Activated CD4-positive, alpha-beta T cell treated with anti-CD3 and anti-CD28 coated beads for 4 hours (primary cell): ENCODE measurements at regions not wholly inside any gene's neighbourhood (a gene's known extent, or its start where the extent isn't known, plus 50 kb on each side); places are given as distances from the start of the nearest gene placed in this dataset.
"Not testable (repeated sequence)": the region's sequence is repeated elsewhere in the genome, so short reads cannot be mapped to it uniquely, and the experiment has no call there.

Experiments used
- DNase-seq, 2 donors: peaks; one replicate each; pipeline ENCODE4 v3.0.0-alpha.2; 2020

- DNase-seq: no peak
Measured at GRCh38 chr7:68038621-68039314, 1042.1 kb downstream of the TYW1 start.

GRCh38 chr7:68041554-68041953 is 1044.9 kb downstream of the TYW1 start:
- no peak for DNase-seq

- no peak for DNase-seq
Measured at GRCh38 chr7:68043546-68043945, 1046.9 kb downstream of the TYW1 start.

GRCh38 chr7:68050627-68051026 is 1054.0 kb downstream of the TYW1 start:
- no peak for DNase-seq

- DNase-seq: no peak
Measured at GRCh38 chr7:68058014-68058413, 1061.4 kb downstream of the TYW1 start.

GRCh38 chr7:68063171-68063570 is 1066.5 kb downstream of the TYW1 start:
- no peak for DNase-seq

GRCh38 chr7:68065581-68065980 is 1068.9 kb downstream of the TYW1 start:
- DNase-seq: no peak

GRCh38 chr7:68067845-68068244 is 1071.2 kb downstream of the TYW1 start:
- DNase-seq: no peak

GRCh38 chr7:68070992-68071391 is 1074.4 kb downstream of the TYW1 start:
- DNase-seq: no peak

GRCh38 chr7:68073701-68074100 is 1077.1 kb downstream of the TYW1 start:
- DNase-seq: no peak

GRCh38 chr7:68074242-68074641 is 1077.6 kb downstream of the TYW1 start:
- no peak for DNase-seq

- DNase-seq: no peak
Measured at GRCh38 chr7:68078157-68078710, 1081.6 kb downstream of the TYW1 start.

GRCh38 chr7:68082066-68082960 is 1085.7 kb downstream of the TYW1 start:
- DNase-seq: not testable (repeated sequence)

GRCh38 chr7:68082961-68083657 is 1086.5 kb downstream of the TYW1 start:
- not testable (repeated sequence) for DNase-seq

- DNase-seq: no peak
Measured at GRCh38 chr7:68087401-68087800, 1090.8 kb downstream of the TYW1 start.

- no peak for DNase-seq
Measured at GRCh38 chr7:68088879-68089278, 1092.2 kb downstream of the TYW1 start.

- not testable (repeated sequence) for DNase-seq
Measured at GRCh38 chr7:68090256-68090655, 1093.6 kb downstream of the TYW1 start.

- DNase-seq: no peak
Measured at GRCh38 chr7:68103319-68103718, 1106.7 kb downstream of the TYW1 start.

- DNase-seq: no peak
Measured at GRCh38 chr7:68107261-68107660, 1110.6 kb downstream of the TYW1 start.

GRCh38 chr7:68107968-68108367 is 1111.3 kb downstream of the TYW1 start:
- no peak for DNase-seq

- DNase-seq: no peak
Measured at GRCh38 chr7:68109299-68109698, 1112.7 kb downstream of the TYW1 start.

GRCh38 chr7:68119411-68119810 is 1122.8 kb downstream of the TYW1 start:
- DNase-seq: no peak

- DNase-seq: no peak
Measured at GRCh38 chr7:68121056-68121455, 1124.4 kb downstream of the TYW1 start.
